ENCODE measurements at regions not wholly inside any gene's neighbourhood (a gene's known extent, or its start where the extent isn't known, plus 50 kb on each side); places are given as distances from the start of the nearest gene placed in this dataset.

GRCh38 chr2:175576270-175576669 is 394.8 kb upstream of the ATP5MC3 start:
- TF ChIP-seq POLR2A (IDR thresholded peaks at IDR 0.05; ENCODE audit: low read length) (no peak), GATA1 (IDR thresholded peaks at IDR 0.05; ENCODE audit: low read depth, low read length) (no peak)
